ENCODE measurements at regions not wholly inside any gene's neighbourhood (a gene's known extent, or its start where the extent isn't known, plus 50 kb on each side); places are given as distances from the start of the nearest gene placed in this dataset.

DNA sequence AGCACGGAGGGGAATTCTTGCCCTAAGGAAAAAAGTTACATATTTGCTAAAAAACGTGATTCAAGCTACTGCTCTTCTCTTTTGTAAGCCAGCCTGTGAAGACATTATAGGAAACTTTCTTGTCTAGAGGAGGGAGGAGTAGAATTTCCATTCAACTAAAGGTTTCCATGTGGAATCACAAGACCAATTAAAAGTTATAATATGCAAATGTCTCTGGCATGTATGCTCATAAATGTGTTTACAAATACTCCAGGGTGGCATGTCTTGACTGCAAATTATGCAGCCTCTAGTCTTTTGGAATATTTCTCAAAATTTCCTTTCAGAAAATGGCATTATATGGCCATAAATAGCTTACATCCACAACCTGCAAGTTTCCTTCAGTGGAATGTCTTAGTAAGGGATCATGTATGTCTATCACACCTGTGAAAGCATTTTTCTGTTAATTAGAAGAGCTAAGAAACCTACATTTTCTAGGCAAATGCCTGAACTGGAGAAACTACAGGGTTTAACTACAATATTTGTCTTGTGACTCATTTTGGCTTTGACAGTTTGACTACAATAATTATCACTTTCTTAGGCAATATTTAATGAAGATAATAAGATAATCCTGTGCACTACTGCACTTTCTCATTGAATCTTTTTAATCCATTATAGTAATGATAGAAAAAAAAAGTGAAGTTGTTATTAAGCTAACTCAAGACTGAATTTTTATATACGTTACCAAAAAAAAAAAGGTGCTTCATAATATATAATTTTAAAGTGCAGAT lies 111.1 kb upstream of the C10orf90 start:
- FAIRE-seq (no peak), DNase-seq (ENCODE audit: insufficient read length, low spot score) (no peak)
- TF ChIP-seq, protein P1, sequence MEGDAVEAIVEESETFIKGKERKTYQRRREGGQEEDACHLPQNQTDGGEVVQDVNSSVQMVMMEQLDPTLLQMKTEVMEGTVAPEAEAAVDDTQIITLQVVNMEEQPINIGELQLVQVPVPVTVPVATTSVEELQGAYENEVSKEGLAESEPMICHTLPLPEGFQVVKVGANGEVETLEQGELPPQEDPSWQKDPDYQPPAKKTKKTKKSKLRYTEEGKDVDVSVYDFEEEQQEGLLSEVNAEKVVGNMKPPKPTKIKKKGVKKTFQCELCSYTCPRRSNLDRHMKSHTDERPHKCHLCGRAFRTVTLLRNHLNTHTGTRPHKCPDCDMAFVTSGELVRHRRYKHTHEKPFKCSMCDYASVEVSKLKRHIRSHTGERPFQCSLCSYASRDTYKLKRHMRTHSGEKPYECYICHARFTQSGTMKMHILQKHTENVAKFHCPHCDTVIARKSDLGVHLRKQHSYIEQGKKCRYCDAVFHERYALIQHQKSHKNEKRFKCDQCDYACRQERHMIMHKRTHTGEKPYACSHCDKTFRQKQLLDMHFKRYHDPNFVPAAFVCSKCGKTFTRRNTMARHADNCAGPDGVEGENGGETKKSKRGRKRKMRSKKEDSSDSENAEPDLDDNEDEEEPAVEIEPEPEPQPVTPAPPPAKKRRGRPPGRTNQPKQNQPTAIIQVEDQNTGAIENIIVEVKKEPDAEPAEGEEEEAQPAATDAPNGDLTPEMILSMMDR (IDR thresholded peaks at IDR 0.05; ENCODE audit: insufficient read depth, missing control alignments), result no peak

DNA sequence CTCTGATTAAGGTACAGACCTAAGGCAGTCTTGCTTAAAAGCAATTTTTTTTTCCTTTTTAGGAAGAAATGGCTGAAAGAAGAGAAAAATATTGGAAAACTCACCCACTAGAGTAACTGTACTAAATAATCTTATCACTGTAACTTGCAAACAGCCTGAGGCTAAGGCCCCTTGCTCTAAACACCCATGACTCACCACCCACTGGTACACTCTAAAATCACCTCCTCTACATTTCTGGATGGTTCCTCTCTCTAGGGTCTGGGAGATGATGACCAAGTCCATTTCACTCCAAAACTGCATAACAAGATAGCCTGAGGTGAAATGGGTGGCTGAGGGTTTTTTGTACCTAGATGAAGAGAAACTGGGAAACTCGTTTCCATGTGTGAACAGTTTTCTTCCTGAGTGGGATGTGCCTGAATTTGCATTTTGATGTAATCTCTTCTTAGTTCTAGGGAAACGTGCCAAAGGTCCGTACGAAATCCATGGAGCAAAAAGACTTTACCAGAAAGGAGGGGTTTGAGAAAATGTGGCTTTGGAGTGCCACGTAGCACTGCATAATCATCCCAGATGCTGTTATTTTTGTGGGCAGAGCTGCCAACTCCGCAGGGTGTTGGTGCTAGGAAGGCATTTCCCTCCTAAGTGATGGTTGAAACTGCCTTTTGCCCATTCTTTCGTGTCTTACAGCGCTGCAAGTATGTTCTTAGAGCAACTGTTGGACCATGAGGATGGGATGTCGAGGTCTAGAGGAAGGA lies 113.5 kb upstream of the C10orf90 start:
- DNase-seq (ENCODE audit: insufficient read length, low spot score), result no peak
- TF ChIP-seq, protein P1 (IDR thresholded peaks at IDR 0.05; ENCODE audit: insufficient read depth, missing control alignments), result no peak
- FAIRE-seq, result no peak

DNA sequence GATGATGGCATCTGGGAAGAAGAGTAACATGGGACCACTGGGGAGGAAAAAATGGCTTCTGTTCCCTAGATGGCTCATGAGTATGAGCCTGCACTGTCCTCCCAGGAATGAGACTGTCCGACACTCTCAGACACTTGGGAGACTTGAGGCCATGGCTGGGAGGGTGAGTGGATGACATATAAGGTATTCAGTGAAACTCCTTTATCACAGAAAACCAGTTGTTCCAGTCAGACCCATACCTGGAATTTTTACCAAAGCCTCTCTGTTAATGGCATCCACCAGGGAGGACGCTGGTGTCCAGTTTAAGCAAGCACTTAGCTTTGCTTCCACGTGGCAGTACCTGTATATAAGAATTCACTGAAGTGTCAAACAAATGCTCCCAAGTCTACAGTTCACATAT lies 116.7 kb upstream of the C10orf90 start:
- no peak for FAIRE-seq
- TF ChIP-seq, protein P1 (IDR thresholded peaks at IDR 0.05; ENCODE audit: insufficient read depth, missing control alignments), result no peak
- DNase-seq (ENCODE audit: insufficient read length, low spot score), result no peak

- FAIRE-seq, result no peak
- no peak for DNase-seq (ENCODE audit: insufficient read length, low spot score)
- TF ChIP-seq, protein P1 (IDR thresholded peaks at IDR 0.05; ENCODE audit: insufficient read depth, missing control alignments), result no peak
These were observed 109.9 kb upstream of the DOCK1 start for GRCh38 chr10:126795318-126795717.

- DNase-seq (ENCODE audit: insufficient read length, low spot score) (no peak), FAIRE-seq (no peak)
- TF ChIP-seq, protein P1 (IDR thresholded peaks at IDR 0.05; ENCODE audit: insufficient read depth, missing control alignments), result no peak
These were observed 106.6 kb upstream of the DOCK1 start for GRCh38 chr10:126798649-126799048.

DNA sequence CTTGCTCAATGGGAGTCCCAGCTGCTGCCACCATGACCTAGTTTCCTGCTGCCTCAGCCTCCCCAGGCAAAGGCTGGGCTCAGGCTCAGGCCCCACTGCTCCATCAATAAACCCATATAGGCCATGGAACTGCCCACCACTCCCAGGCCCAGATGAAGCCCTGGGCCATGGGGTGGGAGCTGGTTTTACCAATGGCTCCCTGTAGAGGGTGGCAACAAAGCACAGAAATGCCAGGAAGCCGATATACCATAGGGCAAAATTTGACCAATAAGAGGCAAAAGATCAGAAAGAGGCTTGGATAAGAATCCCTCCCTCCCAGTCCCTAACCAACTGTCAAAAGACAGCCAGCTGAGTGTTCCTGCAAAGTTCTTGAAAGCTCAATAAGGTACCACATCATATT lies 101.8 kb upstream of the DOCK1 start:
- TF ChIP-seq, protein P1 (IDR thresholded peaks at IDR 0.05; ENCODE audit: insufficient read depth, missing control alignments), result no peak

DNA sequence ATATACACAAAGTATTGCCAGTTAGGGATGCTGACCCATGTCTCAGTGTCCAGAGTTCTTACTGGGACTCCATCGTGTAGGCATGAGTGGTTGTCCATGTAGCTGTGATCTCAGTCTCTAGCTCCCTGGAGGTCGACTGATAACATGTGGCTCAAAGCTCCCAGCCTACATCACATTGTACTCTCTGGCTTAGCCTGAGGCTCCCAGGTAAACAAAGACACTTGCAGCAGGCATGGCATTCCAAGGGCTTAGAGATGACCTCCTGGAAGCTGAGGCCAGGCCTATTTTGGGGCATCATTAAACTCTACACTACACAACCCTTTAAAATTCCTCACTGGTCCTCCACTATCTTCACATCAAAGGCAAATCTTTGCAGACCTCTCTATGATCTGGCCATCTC lies 100.8 kb upstream of the DOCK1 start:
- DNase-seq (ENCODE audit: insufficient read length, low spot score) (no peak), FAIRE-seq (no peak)
- TF ChIP-seq, protein P1 (IDR thresholded peaks at IDR 0.05; ENCODE audit: insufficient read depth, missing control alignments), result no peak

More for the DNA sequence above, 101.8 kb upstream of the DOCK1 start:
- FAIRE-seq (no peak), DNase-seq (ENCODE audit: insufficient read length, low spot score) (no peak)
